Esophagus muscularis mucosa (tissue), 4 donors: ENCODE measurements at regions not wholly inside any gene's neighbourhood (a gene's known extent, or its start where the extent isn't known, plus 50 kb on each side); places are given as distances from the start of the nearest gene placed in this dataset.

Experiments used
- DNase-seq: peaks from one replicate; pipeline ENCODE4 v3.0.0-alpha.2; 2017; ENCODE audit errors: extremely low spot score
- H3K27ac ChIP-seq, 4 donors: fragments of 200-600 bp; sonication (generic); replicated peaks in 1 of 4; 1 replicate in 3 of 4; 2 replicates in 1 of 4; pipeline ENCODE4 v1.5.1; 2016 to 2019; ENCODE audit warnings: mild to moderate bottlenecking in 1 of 4
- H3K27me3 ChIP-seq, 4 donors: fragments of 200-600 bp; sonication (generic); one replicate each; pipeline versions ENCODE4 v1.5.1 to v1.6.0; 2016 to 2019
- H3K36me3 ChIP-seq, 4 donors: fragments of 200-600 bp; sonication (generic); one replicate each; pipeline ENCODE4 v1.5.1; 2016 to 2019
- H3K4me1 ChIP-seq, 4 donors: fragments of 200-600 bp; sonication (generic); one replicate each; pipeline ENCODE4 v1.5.1; 2016 to 2019
- H3K4me3 ChIP-seq, 4 donors: fragments of 200-600 bp; sonication (generic); 1 replicate in 2 of 4; 2 replicates in 2 of 4; pipeline ENCODE4 v1.5.1; 2016 to 2019; ENCODE audit warnings: mild to moderate bottlenecking in 4 of 4, moderate library complexity in 1 of 4
- H3K9me3 ChIP-seq, 4 donors: fragments of 200-600 bp; sonication (generic); 1 replicate in 3 of 4; 2 replicates in 1 of 4; pipeline ENCODE4 v1.5.1; 2016 to 2019
- EP300 ChIP-seq: sonication (generic); formaldehyde crosslinking; IDR thresholded peaks from one replicate; pipeline ENCODE4 v1.6.1; 2017; ENCODE audit warnings: antibody characterized with exemption
- POLR2A ChIP-seq: fragments of 450-650 bp; IDR thresholded peaks from one replicate; pipeline ENCODE4 v1.6.1; 2017; ENCODE audit warnings: antibody characterized with exemption, moderate library complexity, mild to moderate bottlenecking, low read depth
- POLR2AphosphoS5 ChIP-seq, 2 donors: sonication (generic); formaldehyde crosslinking; IDR thresholded peaks; one replicate each; pipeline ENCODE4 v1.6.1; 2017; ENCODE audit warnings: antibody characterized with exemption in 2 of 2
- WGBS: methylation state at CpG from one replicate; pipeline ENCODE4 v1.1.5; 2018; 5-methylcytosine and 5-hydroxymethylcytosine counted together
- intact Hi-C: fragments of 100-400 bp; cut with DNase I; formaldehyde crosslinking; loops from one replicate; pipeline ENCODE4 v1.15.1; 2023
- TF ChIP-seq, protein P1 (sequence below), 3 experiments: fragments of 200-600 bp in 2 of 3; fragments of 450-650 bp in 1 of 3; sonication (generic) in 2 of 3; IDR thresholded peaks; one replicate each; pipeline ENCODE4 v1.5.1; 2017 to 2019; ENCODE audit warnings: antibody characterized with exemption in 3 of 3, mild to moderate bottlenecking in 2 of 3, moderate library complexity in 1 of 3

DNA sequence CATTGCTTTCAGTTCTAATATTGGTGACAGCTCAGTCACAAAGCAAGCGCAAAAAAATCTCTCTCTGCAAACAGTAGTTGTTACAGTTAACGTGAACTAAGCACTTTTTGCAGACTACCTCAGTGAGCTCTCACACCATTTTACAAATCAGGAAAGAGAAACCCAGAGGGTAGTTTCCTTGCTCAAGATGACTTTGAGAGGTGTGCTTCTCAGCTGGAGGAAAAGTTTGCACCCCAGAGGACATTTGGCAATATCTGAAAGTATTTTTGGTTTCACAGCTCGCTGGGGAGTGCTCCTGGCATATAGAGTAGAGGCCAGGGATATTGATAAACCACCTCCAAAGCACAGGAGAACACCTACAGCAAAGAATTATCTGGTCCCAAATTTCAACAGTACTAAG lies 741.1 kb upstream of the EEF2KMT start:
- DNase-seq = no peak
- H3K9me3 ChIP-seq = no peaks in the 10 kb centered on the region
- H3K4me3 ChIP-seq = no peak overlapping the region
- H3K27ac ChIP-seq = no peak overlapping the region
- no peak for TF ChIP-seq POLR2AphosphoS5 (IDR thresholded peaks at IDR 0.05)
- no peak for TF ChIP-seq POLR2A
- TF ChIP-seq EP300 = no peak
- TF ChIP-seq, protein P1, sequence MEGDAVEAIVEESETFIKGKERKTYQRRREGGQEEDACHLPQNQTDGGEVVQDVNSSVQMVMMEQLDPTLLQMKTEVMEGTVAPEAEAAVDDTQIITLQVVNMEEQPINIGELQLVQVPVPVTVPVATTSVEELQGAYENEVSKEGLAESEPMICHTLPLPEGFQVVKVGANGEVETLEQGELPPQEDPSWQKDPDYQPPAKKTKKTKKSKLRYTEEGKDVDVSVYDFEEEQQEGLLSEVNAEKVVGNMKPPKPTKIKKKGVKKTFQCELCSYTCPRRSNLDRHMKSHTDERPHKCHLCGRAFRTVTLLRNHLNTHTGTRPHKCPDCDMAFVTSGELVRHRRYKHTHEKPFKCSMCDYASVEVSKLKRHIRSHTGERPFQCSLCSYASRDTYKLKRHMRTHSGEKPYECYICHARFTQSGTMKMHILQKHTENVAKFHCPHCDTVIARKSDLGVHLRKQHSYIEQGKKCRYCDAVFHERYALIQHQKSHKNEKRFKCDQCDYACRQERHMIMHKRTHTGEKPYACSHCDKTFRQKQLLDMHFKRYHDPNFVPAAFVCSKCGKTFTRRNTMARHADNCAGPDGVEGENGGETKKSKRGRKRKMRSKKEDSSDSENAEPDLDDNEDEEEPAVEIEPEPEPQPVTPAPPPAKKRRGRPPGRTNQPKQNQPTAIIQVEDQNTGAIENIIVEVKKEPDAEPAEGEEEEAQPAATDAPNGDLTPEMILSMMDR (IDR thresholded peaks at IDR 0.05) = no peak
- intact Hi-C loops = no loop called here
- WGBS = 71% methylated on average over 3 of the region's 3 CpGs
- no peaks in the 10 kb centered on the region for H3K27me3 ChIP-seq
- no peaks in the 10 kb centered on the region for H3K36me3 ChIP-seq
- H3K4me1 ChIP-seq = no peaks in the 10 kb centered on the region

DNA sequence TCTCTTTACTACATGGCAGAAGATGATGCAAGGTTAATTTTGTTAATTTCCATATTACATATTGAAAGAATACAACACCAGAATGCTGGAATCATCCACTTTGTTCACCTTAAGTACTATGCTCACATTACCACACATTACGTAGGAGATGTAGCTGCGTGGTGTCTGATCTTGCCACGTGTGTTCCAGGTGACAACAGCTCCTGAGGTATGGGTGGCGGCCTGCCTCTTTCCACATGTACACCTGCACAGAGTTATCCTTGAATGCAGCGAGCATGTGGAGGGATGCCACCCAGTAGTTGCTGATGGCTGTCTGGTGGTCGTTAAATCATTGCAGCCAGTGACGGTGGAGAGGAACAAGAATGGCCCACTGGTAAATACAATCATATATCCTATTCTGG lies 740.5 kb upstream of the EEF2KMT start:
- Histone ChIP-seq H3K4me1 (no peaks in the 10 kb centered on the region), H3K36me3 (no peaks in the 10 kb centered on the region), H3K4me3 (no peak overlapping the region), H3K27ac (no peak overlapping the region), H3K27me3 (no peaks in the 10 kb centered on the region), H3K9me3 (no peaks in the 10 kb centered on the region)
- 78% methylated on average over 4 of the region's 7 CpGs for WGBS
- DNase-seq = no peak
- TF ChIP-seq, protein P1 (IDR thresholded peaks at IDR 0.05) = no peak
- TF ChIP-seq POLR2AphosphoS5 (IDR thresholded peaks at IDR 0.05) = no peak
- TF ChIP-seq POLR2A = no peak
- no peak for TF ChIP-seq EP300
- intact Hi-C loops = no loop called here

DNA sequence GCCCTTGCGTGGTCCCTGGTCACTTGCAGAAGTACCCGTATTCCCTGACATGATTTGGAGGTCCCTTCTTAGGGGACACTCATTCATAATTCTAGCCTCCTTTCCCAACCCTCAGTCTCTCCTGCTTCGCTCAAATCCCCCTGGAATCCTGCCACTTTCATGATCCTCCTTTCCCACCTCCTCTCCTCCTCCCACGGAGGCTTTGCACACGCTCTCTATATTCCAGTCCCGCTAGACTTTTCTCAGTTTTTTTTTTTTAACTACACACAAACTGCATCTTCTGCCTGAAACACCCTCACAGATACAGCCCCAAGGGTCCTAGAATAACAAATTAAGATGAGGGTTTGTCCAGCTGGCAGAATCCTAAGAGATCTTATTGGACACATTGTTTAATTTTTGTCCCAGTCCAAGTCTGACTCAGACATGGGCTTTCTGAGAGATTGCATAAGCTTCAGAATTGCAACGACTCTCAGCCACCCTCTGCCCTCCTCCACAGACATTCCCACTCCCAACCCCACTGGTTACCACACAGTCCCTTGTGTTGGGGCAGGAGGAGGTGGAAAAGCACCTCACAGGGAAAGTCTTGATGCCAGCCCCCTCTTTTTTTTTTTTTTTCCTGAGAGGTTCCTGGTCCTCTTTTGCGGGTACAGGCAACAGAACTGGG lies 739.5 kb upstream of the EEF2KMT start:
- TF ChIP-seq EP300 = no peak
- TF ChIP-seq, protein P1 (IDR thresholded peaks at IDR 0.05) = no peak
- no peak for TF ChIP-seq POLR2AphosphoS5 (IDR thresholded peaks at IDR 0.05)
- no peak for TF ChIP-seq POLR2A
- Histone ChIP-seq H3K4me1 (no peaks in the 10 kb centered on the region), H3K4me3 (no peak overlapping the region), H3K27me3 (no peaks in the 10 kb centered on the region), H3K36me3 (no peaks in the 10 kb centered on the region), H3K9me3 (no peaks in the 10 kb centered on the region), H3K27ac (no peak overlapping the region)
- intact Hi-C loops = no loop called here
- 61% methylated on average over 8 of the region's 8 CpGs for WGBS
- no peak for DNase-seq

DNA sequence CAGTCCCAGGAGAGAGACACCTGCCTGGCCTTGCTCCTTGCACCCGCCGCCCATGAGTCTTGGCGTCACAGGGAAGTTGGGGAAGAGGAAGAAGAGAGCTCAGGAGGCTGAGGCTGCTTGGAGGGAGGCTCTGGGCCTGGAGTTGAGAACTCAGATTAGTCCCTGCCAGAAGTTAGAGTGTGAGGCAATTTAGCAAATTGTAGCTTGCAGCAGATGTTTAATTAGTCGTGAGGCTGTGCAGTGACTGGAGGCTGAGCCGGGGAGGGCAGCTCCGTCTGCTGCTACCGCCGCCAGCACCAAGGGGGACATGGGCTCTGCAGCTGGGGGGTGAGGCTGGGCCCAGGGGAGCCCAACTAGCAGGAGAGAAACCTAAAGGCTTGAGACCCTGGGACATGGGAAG lies 738.3 kb upstream of the EEF2KMT start:
- no peaks in the 10 kb centered on the region for H3K27me3 ChIP-seq
- no peaks in the 10 kb centered on the region for H3K4me1 ChIP-seq
- TF ChIP-seq POLR2A (no peak), EP300 (no peak), POLR2AphosphoS5 (IDR thresholded peaks at IDR 0.05) (no peak)
- TF ChIP-seq, protein P1 (IDR thresholded peaks at IDR 0.05) = no peak
- DNase-seq = no peak
- H3K4me3 ChIP-seq = no peak overlapping the region
- WGBS = 74% methylated on average over 8 of the region's 8 CpGs
- no peak overlapping the region for H3K27ac ChIP-seq
- H3K36me3 ChIP-seq = no peaks in the 10 kb centered on the region
- intact Hi-C loops = no loop called here
- H3K9me3 ChIP-seq = no peaks in the 10 kb centered on the region

DNA sequence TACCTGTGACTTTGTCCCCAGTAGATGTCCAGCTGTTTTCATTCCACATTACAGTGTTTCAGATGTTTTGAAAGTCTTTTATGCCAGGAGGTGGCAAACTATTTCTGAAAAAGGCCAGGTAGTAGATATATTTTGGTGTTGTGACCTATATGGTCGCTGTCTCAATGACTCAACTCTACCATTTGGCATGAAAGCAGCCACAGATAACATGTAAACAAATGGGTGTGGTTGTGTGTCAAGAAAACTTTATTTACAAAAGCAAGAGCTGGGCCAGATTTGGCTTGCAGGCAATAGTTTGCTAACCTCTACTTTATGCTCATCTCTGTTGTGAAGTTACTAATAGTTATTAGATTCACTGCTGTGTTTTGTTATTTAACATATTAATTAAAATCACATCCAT lies 728.7 kb upstream of the EEF2KMT start:
- Histone ChIP-seq H3K4me1 (no peaks in the 10 kb centered on the region), H3K36me3 (no peaks in the 10 kb centered on the region), H3K27me3 (no peaks in the 10 kb centered on the region), H3K9me3 (peaks cover 0 to 5% (median 0%) of the 10 kb centered on the region in 4 donors), H3K27ac (no peak overlapping the region), H3K4me3 (no peak overlapping the region)
- DNase-seq = no peak
- intact Hi-C loops = no loop called here
- 94% methylated on average over 1 of the region's 1 CpG for WGBS
- no peak for TF ChIP-seq EP300
- no peak for TF ChIP-seq POLR2A
- TF ChIP-seq POLR2AphosphoS5 (IDR thresholded peaks at IDR 0.05) = no peak
- TF ChIP-seq, protein P1 (IDR thresholded peaks at IDR 0.05) = no peak
